Smooth muscle cell (in vitro differentiated cells): ENCODE measurements at regions not wholly inside any gene's neighbourhood (a gene's known extent, or its start where the extent isn't known, plus 50 kb on each side); places are given as distances from the start of the nearest gene placed in this dataset.

ENCODE experiments used
- DNase-seq: peaks from one replicate; lab custom pipeline; 2025; ENCODE audit not compliant: unreplicated experiment; lab: John Stamatoyannopoulos, UW
- H2AFZ ChIP-seq: fragments of 200-600 bp; sonication (generic); 2 replicates; pipeline ENCODE4 v1.6.0; 2016; ENCODE audit warnings: antibody characterized with exemption, low read depth, mild to moderate bottlenecking
- H3F3A ChIP-seq: fragments of 200-600 bp; sonication (generic); 2 replicates; pipeline ENCODE4 v1.6.0; 2017; ENCODE audit warnings: antibody characterized with exemption, low read depth
- H3K27ac ChIP-seq: fragments of 200-600 bp; sonication (generic); 2 replicates; pipeline ENCODE4 v1.5.1; 2016; ENCODE audit warnings: low read depth, mild to moderate bottlenecking
- H3K27me3 ChIP-seq: fragments of 200-600 bp; sonication (generic); 2 replicates; pipeline ENCODE4 v1.6.1; 2016; ENCODE audit warnings: low read depth, mild to moderate bottlenecking
- H3K36me3 ChIP-seq: fragments of 200-600 bp; sonication (generic); 2 replicates; pipeline ENCODE4 v1.5.1; 2016; ENCODE audit warnings: low read depth
- H3K4me1 ChIP-seq: fragments of 200-600 bp; sonication (generic); 2 replicates; pipeline ENCODE4 v1.5.1; 2016; ENCODE audit warnings: low read depth
- H3K4me2 ChIP-seq: fragments of 200-600 bp; sonication (generic); 2 replicates; pipeline ENCODE4 v1.6.0; 2016; ENCODE audit warnings: mild to moderate bottlenecking
- H3K4me3 ChIP-seq: fragments of 200-600 bp; sonication (generic); 2 replicates; pipeline ENCODE4 v1.5.1; 2016; ENCODE audit warnings: mild to moderate bottlenecking
- H3K79me2 ChIP-seq: fragments of 200-600 bp; sonication (generic); 2 replicates; pipeline ENCODE4 v1.6.0; 2016; ENCODE audit warnings: low read depth, mild to moderate bottlenecking
- H3K9ac ChIP-seq: fragments of 200-600 bp; sonication (generic); 2 replicates; pipeline ENCODE4 v1.6.0; 2016; ENCODE audit warnings: low read depth
- H3K9me3 ChIP-seq: fragments of 200-600 bp; sonication (generic); replicated peaks from 2 replicates; pipeline ENCODE4 v1.5.1; 2016; ENCODE audit warnings: low read depth
- H4K20me1 ChIP-seq: fragments of 200-600 bp; sonication (generic); 2 replicates; pipeline ENCODE4 v1.6.0; 2016; ENCODE audit warnings: low read depth
- WGBS: methylation state at CpG from one replicate; pipeline ENCODE4 v1.1.7; 2016; ENCODE audit warnings: low lambda C conversion rate; 5-methylcytosine and 5-hydroxymethylcytosine counted together
- TF ChIP-seq, protein P1 (sequence below): fragments of 200-600 bp; sonication (generic); IDR thresholded peaks from 2 replicates; pipeline ENCODE4 v1.5.1; 2017; ENCODE audit warnings: borderline replicate concordance, mild to moderate bottlenecking, antibody characterized with exemption; ENCODE audit not compliant: insufficient read depth, poor library complexity, severe bottlenecking

- Histone ChIP-seq H3K27ac (no peak overlapping the region), H2AFZ (no peak overlapping the region), H3K9me3 (no peaks in the 10 kb centered on the region), H3K79me2 (no peaks in the 10 kb centered on the region), H4K20me1 (no peaks in the 10 kb centered on the region), H3F3A (no peaks in the 10 kb centered on the region), H3K36me3 (no peaks in the 10 kb centered on the region), H3K27me3 (no peaks in the 10 kb centered on the region), H3K9ac (no peak overlapping the region), H3K4me3 (no peak overlapping the region), H3K4me2 (no peak overlapping the region), H3K4me1 (no peaks in the 10 kb centered on the region)
- 98% methylated on average over 4 of the region's 4 CpGs for WGBS
- no peak for DNase-seq
- TF ChIP-seq, protein P1, sequence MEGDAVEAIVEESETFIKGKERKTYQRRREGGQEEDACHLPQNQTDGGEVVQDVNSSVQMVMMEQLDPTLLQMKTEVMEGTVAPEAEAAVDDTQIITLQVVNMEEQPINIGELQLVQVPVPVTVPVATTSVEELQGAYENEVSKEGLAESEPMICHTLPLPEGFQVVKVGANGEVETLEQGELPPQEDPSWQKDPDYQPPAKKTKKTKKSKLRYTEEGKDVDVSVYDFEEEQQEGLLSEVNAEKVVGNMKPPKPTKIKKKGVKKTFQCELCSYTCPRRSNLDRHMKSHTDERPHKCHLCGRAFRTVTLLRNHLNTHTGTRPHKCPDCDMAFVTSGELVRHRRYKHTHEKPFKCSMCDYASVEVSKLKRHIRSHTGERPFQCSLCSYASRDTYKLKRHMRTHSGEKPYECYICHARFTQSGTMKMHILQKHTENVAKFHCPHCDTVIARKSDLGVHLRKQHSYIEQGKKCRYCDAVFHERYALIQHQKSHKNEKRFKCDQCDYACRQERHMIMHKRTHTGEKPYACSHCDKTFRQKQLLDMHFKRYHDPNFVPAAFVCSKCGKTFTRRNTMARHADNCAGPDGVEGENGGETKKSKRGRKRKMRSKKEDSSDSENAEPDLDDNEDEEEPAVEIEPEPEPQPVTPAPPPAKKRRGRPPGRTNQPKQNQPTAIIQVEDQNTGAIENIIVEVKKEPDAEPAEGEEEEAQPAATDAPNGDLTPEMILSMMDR = no peak
These were observed 121.5 kb downstream of the C11orf91 start for GRCh38 chr11:33579101-33579500.

- no peak overlapping the region for H3K4me2 ChIP-seq
- no peak overlapping the region for H3K4me3 ChIP-seq
- H3F3A ChIP-seq = no peaks in the 10 kb centered on the region
- H3K27me3 ChIP-seq = no peaks in the 10 kb centered on the region
- no peaks in the 10 kb centered on the region for H3K9me3 ChIP-seq
- no peaks in the 10 kb centered on the region for H3K79me2 ChIP-seq
- H3K27ac ChIP-seq = no peak overlapping the region
- 95% methylated on average over 6 of the region's 6 CpGs for WGBS
- TF ChIP-seq, protein P1 = no peak
- no peak overlapping the region for H2AFZ ChIP-seq
- no peaks in the 10 kb centered on the region for H3K4me1 ChIP-seq
- no peaks in the 10 kb centered on the region for H4K20me1 ChIP-seq
- no peaks in the 10 kb centered on the region for H3K36me3 ChIP-seq
- DNase-seq = no peak
- H3K9ac ChIP-seq = no peak overlapping the region
These were observed 123.4 kb downstream of the C11orf91 start for GRCh38 chr11:33577204-33577603.

GRCh38 chr11:33575311-33575710 is 125.3 kb downstream of the C11orf91 start:
- H3K36me3 ChIP-seq = no peaks in the 10 kb centered on the region

DNA sequence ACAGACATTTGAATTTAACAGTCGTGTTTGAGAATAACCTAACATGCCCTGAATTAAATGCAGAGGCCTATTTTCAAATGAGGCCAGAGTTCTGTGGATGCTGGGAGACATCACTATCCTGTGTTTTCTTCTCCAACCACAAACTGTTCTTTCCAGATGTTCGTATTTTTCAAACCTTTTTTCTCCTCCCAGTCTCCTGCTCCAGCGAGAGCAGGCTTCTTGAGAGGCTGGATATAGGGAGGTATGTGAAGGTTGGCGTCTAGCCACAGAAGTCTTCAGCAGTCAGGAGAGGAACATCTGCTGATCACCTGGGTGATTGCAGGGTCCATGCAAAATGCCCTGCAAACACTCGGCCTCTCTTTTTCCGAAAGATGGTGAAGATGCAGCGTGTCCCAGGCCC is 126.3 kb downstream of the C11orf91 start:
- Histone ChIP-seq H3K36me3 (no peaks in the 10 kb centered on the region), H3K9ac (no peak overlapping the region), H4K20me1 (no peaks in the 10 kb centered on the region), H3K27ac (no peak overlapping the region), H3K4me1 (no peaks in the 10 kb centered on the region), H3K79me2 (no peaks in the 10 kb centered on the region), H3K4me3 (no peak overlapping the region), H3F3A (no peaks in the 10 kb centered on the region), H3K27me3 (no peaks in the 10 kb centered on the region), H2AFZ (no peak overlapping the region), H3K9me3 (no peaks in the 10 kb centered on the region), H3K4me2 (no peak overlapping the region)
- TF ChIP-seq, protein P1 = no peak
- WGBS = 95% methylated on average over 7 of the region's 7 CpGs
- DNase-seq = no peak

More at GRCh38 chr11:33575311-33575710, 125.3 kb downstream of the C11orf91 start:
- no peak overlapping the region for H3K4me2 ChIP-seq
- no peaks in the 10 kb centered on the region for H3F3A ChIP-seq
- H3K9ac ChIP-seq = no peak overlapping the region
- no peaks in the 10 kb centered on the region for H4K20me1 ChIP-seq
- H3K4me3 ChIP-seq = no peak overlapping the region
- DNase-seq = no peak
- H3K27me3 ChIP-seq = no peaks in the 10 kb centered on the region
- H3K4me1 ChIP-seq = no peaks in the 10 kb centered on the region
- no peak overlapping the region for H2AFZ ChIP-seq
- 95% methylated on average over 5 of the region's 5 CpGs for WGBS
- H3K27ac ChIP-seq = no peak overlapping the region
- no peaks in the 10 kb centered on the region for H3K79me2 ChIP-seq
- TF ChIP-seq, protein P1 = no peak
- H3K9me3 ChIP-seq = no peaks in the 10 kb centered on the region
